ENCODE measurements at regions not wholly inside any gene's neighbourhood (a gene's known extent, or its start where the extent isn't known, plus 50 kb on each side); places are given as distances from the start of the nearest gene placed in this dataset.

- no peak overlapping the region for H3K9ac ChIP-seq (ENCODE audit: low read depth, low read length)
- no peak overlapping the region for H3K27ac ChIP-seq (ENCODE audit: low read length)
- no peaks in the 10 kb centered on the region for H3K27me3 ChIP-seq (ENCODE audit: insufficient read depth, low read length, poor library complexity)
- ATAC-seq (ENCODE audit: insufficient read depth, low read depth) (no peak), DNase-seq (no peak)
- no peak overlapping the region for H2AFZ ChIP-seq (ENCODE audit: low read depth, low read length)
- no peaks in the 10 kb centered on the region for H4K20me1 ChIP-seq (ENCODE audit: insufficient read depth, low read length)
- no peaks in the 10 kb centered on the region for H3K9me3 ChIP-seq (ENCODE audit: insufficient read depth, low read length, severe bottlenecking)
- H3K4me1 ChIP-seq (ENCODE audit: insufficient read depth, low read length) = no peaks in the 10 kb centered on the region
- H3K36me3 ChIP-seq (ENCODE audit: insufficient read depth, low read length) = no peaks in the 10 kb centered on the region
- no peak for TF ChIP-seq EZH2 (IDR thresholded peaks at IDR 0.05; ENCODE audit: borderline replicate concordance, low read depth, low read length, severe bottlenecking)
- no peak for TF ChIP-seq CTCF (IDR thresholded peaks at IDR 0.05; ENCODE audit: borderline replicate concordance, extremely low read depth, low read length, poor library complexity, severe bottlenecking)
- H3K79me2 ChIP-seq (ENCODE audit: insufficient read depth, low read length) = no peaks in the 10 kb centered on the region
- H3K4me2 ChIP-seq (ENCODE audit: insufficient read depth, low read length) = no peak overlapping the region
- H3K4me3 ChIP-seq (ENCODE audit: low read depth in 1 of 2, low read length in 2 of 2) = no peak overlapping the region
Measured at GRCh38 chr2:82246220-82246775, 1941.7 kb upstream of the LRRTM1 start.

GRCh38 chr2:82239176-82239575, 1934.6 kb upstream of the LRRTM1 start:
- TF ChIP-seq CTCF (IDR thresholded peaks at IDR 0.05; ENCODE audit: borderline replicate concordance, extremely low read depth, low read length, poor library complexity, severe bottlenecking) = no peak
- no peak for TF ChIP-seq EZH2 (IDR thresholded peaks at IDR 0.05; ENCODE audit: borderline replicate concordance, low read depth, low read length, severe bottlenecking)
- Histone ChIP-seq H3K4me3 (ENCODE audit: low read depth in 1 of 2, low read length in 2 of 2) (no peak overlapping the region), H4K20me1 (ENCODE audit: insufficient read depth, low read length) (no peaks in the 10 kb centered on the region), H3K27me3 (ENCODE audit: insufficient read depth, low read length, poor library complexity) (no peaks in the 10 kb centered on the region), H3K36me3 (ENCODE audit: insufficient read depth, low read length) (no peaks in the 10 kb centered on the region), H3K79me2 (ENCODE audit: insufficient read depth, low read length) (no peaks in the 10 kb centered on the region), H3K9me3 (ENCODE audit: insufficient read depth, low read length, severe bottlenecking) (no peaks in the 10 kb centered on the region), H3K4me2 (ENCODE audit: insufficient read depth, low read length) (no peak overlapping the region), H3K4me1 (ENCODE audit: insufficient read depth, low read length) (no peaks in the 10 kb centered on the region), H2AFZ (ENCODE audit: low read depth, low read length) (no peak overlapping the region), H3K9ac (ENCODE audit: low read depth, low read length) (no peak overlapping the region), H3K27ac (ENCODE audit: low read length) (no peak overlapping the region)
- DNase-seq (no peak), ATAC-seq (ENCODE audit: insufficient read depth, low read depth) (no peak)

GRCh38 chr2:82237994-82238662, 1933.6 kb upstream of the LRRTM1 start:
- Histone ChIP-seq H3K36me3 (ENCODE audit: insufficient read depth, low read length) (no peaks in the 10 kb centered on the region), H3K27me3 (ENCODE audit: insufficient read depth, low read length, poor library complexity) (no peaks in the 10 kb centered on the region), H3K9ac (ENCODE audit: low read depth, low read length) (no peak overlapping the region), H3K27ac (ENCODE audit: low read length) (no peak overlapping the region), H2AFZ (ENCODE audit: low read depth, low read length) (no peak overlapping the region), H3K4me2 (ENCODE audit: insufficient read depth, low read length) (no peak overlapping the region), H3K79me2 (ENCODE audit: insufficient read depth, low read length) (no peaks in the 10 kb centered on the region), H3K4me3 (ENCODE audit: low read depth in 1 of 2, low read length in 2 of 2) (no peak overlapping the region), H3K4me1 (ENCODE audit: insufficient read depth, low read length) (no peaks in the 10 kb centered on the region), H4K20me1 (ENCODE audit: insufficient read depth, low read length) (no peaks in the 10 kb centered on the region), H3K9me3 (ENCODE audit: insufficient read depth, low read length, severe bottlenecking) (no peaks in the 10 kb centered on the region)
- DNase-seq = no peak
- TF ChIP-seq EZH2 (IDR thresholded peaks at IDR 0.05; ENCODE audit: borderline replicate concordance, low read depth, low read length, severe bottlenecking) = no peak
- no peak for TF ChIP-seq CTCF (IDR thresholded peaks at IDR 0.05; ENCODE audit: borderline replicate concordance, extremely low read depth, low read length, poor library complexity, severe bottlenecking)
- no peak for ATAC-seq (ENCODE audit: insufficient read depth, low read depth)
